ENCODE measurements at regions not wholly inside any gene's neighbourhood (a gene's known extent, or its start where the extent isn't known, plus 50 kb on each side); places are given as distances from the start of the nearest gene placed in this dataset.
"Not testable (repeated sequence)": the region's sequence is repeated elsewhere in the genome, so short reads cannot be mapped to it uniquely, and the experiment has no call there.

DNA sequence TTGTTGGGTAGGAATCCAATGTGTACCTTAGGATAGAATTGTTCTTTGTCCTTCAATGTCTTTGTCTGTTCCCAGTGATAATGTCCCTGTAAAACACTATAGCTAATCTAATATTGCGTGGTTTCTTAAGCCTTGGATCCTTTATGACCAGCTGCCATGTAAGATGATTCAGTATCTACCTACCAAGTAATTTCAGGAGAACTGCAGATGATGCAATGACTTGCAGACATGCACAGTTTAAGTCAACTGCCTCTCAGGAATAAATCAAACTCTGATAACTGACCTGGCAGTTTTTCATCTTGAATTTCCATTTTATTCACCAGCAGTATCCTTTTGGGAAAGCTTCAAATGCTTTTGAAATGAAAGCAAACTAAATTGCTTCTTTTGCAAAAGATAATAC, 157.8 kb downstream of the TPBG start:
- H3K27me3 ChIP-seq (ENCODE audit: insufficient read depth, low read length, poor library complexity, severe bottlenecking) = no peaks in the 10 kb centered on the region
- POLR2A ChIA-PET = no interaction called here

GRCh38 chr6:82521861-82522260, 158.2 kb downstream of the TPBG start:
- no peak overlapping the region for H3K27ac ChIP-seq (ENCODE audit: low read depth, low read length)
- DNase-seq = no peak
- no peaks in the 10 kb centered on the region for H3K9me3 ChIP-seq (ENCODE audit: low read length)
- ChIA-PET POLR2A (no interaction called here), CTCF (no interaction called here)
- Mint-ChIP-seq H3K27ac (no peak overlapping the region), H3K4me1 (no peaks in the 10 kb centered on the region), H3K36me3 (peaks cover 0 to 4% (median 0%) of the 10 kb centered on the region in 3 donors), H3K4me3 (no peak overlapping the region), H3K9me3 (peaks cover 0 to 11% (median 6%) of the 10 kb centered on the region in 5 donors), H3K27me3 (peaks cover 4 to 8% of the 10 kb centered on the region in 2 donors)
- no peaks in the 10 kb centered on the region for H3K27me3 ChIP-seq (ENCODE audit: insufficient read depth, low read length, poor library complexity, severe bottlenecking)
- no peaks in the 10 kb centered on the region for H3K4me1 ChIP-seq (ENCODE audit: insufficient read depth, low read length)
- no peak overlapping the region for H3K4me3 ChIP-seq (ENCODE audit: low read length)
- H3K36me3 ChIP-seq (ENCODE audit: insufficient read depth, low read length) = no peaks in the 10 kb centered on the region

More for the DNA sequence above, 157.8 kb downstream of the TPBG start:
- no peaks in the 10 kb centered on the region for H3K9me3 ChIP-seq (ENCODE audit: low read length)
- peaks cover 2 to 12% (median 8%) of the 10 kb centered on the region in 5 donors for H3K9me3 Mint-ChIP-seq
- H3K4me1 Mint-ChIP-seq = no peaks in the 10 kb centered on the region
- no peak overlapping the region for H3K27ac Mint-ChIP-seq
- no peak overlapping the region for H3K27ac ChIP-seq (ENCODE audit: low read depth, low read length)
- no peak for DNase-seq
- no peak overlapping the region for H3K4me3 Mint-ChIP-seq
- peaks cover 4 to 9% of the 10 kb centered on the region in 2 donors for H3K27me3 Mint-ChIP-seq
- no peaks in the 10 kb centered on the region for H3K36me3 ChIP-seq (ENCODE audit: insufficient read depth, low read length)
- CTCF ChIA-PET = no interaction called here
- no peaks in the 10 kb centered on the region for H3K4me1 ChIP-seq (ENCODE audit: insufficient read depth, low read length)
- H3K4me3 ChIP-seq (ENCODE audit: low read length) = no peak overlapping the region
- peaks cover 0 to 4% (median 0%) of the 10 kb centered on the region in 3 donors for H3K36me3 Mint-ChIP-seq

DNA sequence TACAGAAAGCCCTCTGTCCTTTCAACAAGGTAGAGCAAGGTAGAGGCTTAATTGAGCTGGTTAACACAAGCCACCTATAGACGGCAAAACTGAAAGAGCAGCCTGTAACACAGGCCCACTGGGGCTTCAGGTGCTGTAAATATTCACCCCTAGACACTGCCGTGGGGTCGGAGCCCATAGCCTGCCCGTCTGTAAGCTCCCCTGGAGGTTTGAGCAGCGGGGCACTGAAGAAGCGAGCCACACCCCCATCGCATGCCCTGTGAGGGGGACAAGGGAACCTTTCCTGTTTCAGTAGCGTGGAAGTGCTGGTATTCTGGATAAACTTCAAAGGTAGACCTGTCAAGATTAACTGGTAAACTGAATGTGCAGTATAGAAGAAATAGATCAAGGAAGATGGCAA, 160.4 kb downstream of the TPBG start:
- Histone ChIP-seq H3K4me1 (ENCODE audit: insufficient read depth, low read length) (no peaks in the 10 kb centered on the region), H3K27me3 (ENCODE audit: insufficient read depth, low read length, poor library complexity, severe bottlenecking) (no peaks in the 10 kb centered on the region), H3K36me3 (ENCODE audit: insufficient read depth, low read length) (no peaks in the 10 kb centered on the region), H3K27ac (ENCODE audit: low read depth, low read length) (no peak overlapping the region), H3K4me3 (ENCODE audit: low read length) (no peak overlapping the region), H3K9me3 (ENCODE audit: low read length) (no peaks in the 10 kb centered on the region)
- CTCF ChIA-PET = no interaction called here
- Mint-ChIP-seq H3K27me3 (peaks cover 4 to 6% of the 10 kb centered on the region in 2 donors), H3K9me3 (peaks cover 0 to 2% (median 0%) of the 10 kb centered on the region in 5 donors), H3K4me3 (no peak overlapping the region), H3K27ac (no peak overlapping the region), H3K4me1 (no peaks in the 10 kb centered on the region), H3K36me3 (peaks cover 0 to 4% (median 0%) of the 10 kb centered on the region in 3 donors)
- POLR2A ChIA-PET = no interaction called here
- no peak for DNase-seq

GRCh38 chr6:82525775-82526495, 162.3 kb downstream of the TPBG start:
- DNase-seq = no peak
- POLR2A ChIA-PET = no interaction called here
- H3K36me3 Mint-ChIP-seq = no peaks in the 10 kb centered on the region
- Histone ChIP-seq H3K9me3 (ENCODE audit: low read length) (no peaks in the 10 kb centered on the region), H3K27me3 (ENCODE audit: insufficient read depth, low read length, poor library complexity, severe bottlenecking) (no peaks in the 10 kb centered on the region), H3K4me1 (ENCODE audit: insufficient read depth, low read length) (no peaks in the 10 kb centered on the region), H3K4me3 (ENCODE audit: low read length) (no peak overlapping the region), H3K36me3 (ENCODE audit: insufficient read depth, low read length) (no peaks in the 10 kb centered on the region), H3K27ac (ENCODE audit: low read depth, low read length) (no peak overlapping the region)
- CTCF ChIA-PET = interaction anchor here (0.7 kb wide), 1 partner anchor 8 kb away, joined by 3 read pairs; no protein-coding TSS in a partner anchor
- H3K27ac Mint-ChIP-seq = no peak overlapping the region
- H3K27me3 Mint-ChIP-seq = peaks cover 4 to 9% of the 10 kb centered on the region in 2 donors
- H3K9me3 Mint-ChIP-seq = peaks cover 0 to 2% (median 0%) of the 10 kb centered on the region in 5 donors
- H3K4me1 Mint-ChIP-seq = no peaks in the 10 kb centered on the region
- H3K4me3 Mint-ChIP-seq = no peak overlapping the region

GRCh38 chr6:82529960-82530460, 166.4 kb downstream of the TPBG start:
- H3K9me3 ChIP-seq (ENCODE audit: low read length); H3K4me3 ChIP-seq (ENCODE audit: low read length); CTCF ChIA-PET; H3K27ac ChIP-seq (ENCODE audit: low read depth, low read length); H3K36me3 ChIP-seq (ENCODE audit: insufficient read depth, low read length); DNase-seq; H3K36me3 Mint-ChIP-seq; H3K9me3 Mint-ChIP-seq; H3K4me1 Mint-ChIP-seq; POLR2A ChIA-PET; H3K27ac Mint-ChIP-seq; H3K4me3 Mint-ChIP-seq; H3K4me1 ChIP-seq (ENCODE audit: insufficient read depth, low read length); H3K27me3 Mint-ChIP-seq; H3K27me3 ChIP-seq (ENCODE audit: insufficient read depth, low read length, poor library complexity, severe bottlenecking): not testable (repeated sequence)

DNA sequence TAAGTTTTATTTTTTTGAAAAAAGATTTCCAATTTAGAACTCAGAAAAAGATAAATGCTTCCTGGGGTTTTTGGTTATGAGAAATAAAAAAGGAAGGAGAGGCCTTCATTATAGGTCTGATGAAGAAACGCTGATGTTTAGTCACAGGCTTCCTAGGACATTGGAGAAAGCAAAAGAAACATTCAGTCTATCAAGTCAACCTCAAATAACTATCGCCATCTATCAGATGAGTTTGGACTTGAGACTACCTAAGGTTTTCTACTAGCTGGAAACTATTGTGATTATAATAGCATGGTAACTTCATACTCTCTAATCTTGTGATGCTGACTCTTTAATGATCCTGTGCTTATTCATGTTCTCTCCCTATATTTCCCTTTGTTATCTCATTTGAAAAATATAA, 171.3 kb downstream of the TPBG start:
- no peak for DNase-seq
- Histone ChIP-seq H3K4me1 (ENCODE audit: insufficient read depth, low read length) (no peaks in the 10 kb centered on the region), H3K9me3 (ENCODE audit: low read length) (no peaks in the 10 kb centered on the region), H3K36me3 (ENCODE audit: insufficient read depth, low read length) (no peaks in the 10 kb centered on the region), H3K27ac (ENCODE audit: low read depth, low read length) (no peak overlapping the region), H3K4me3 (ENCODE audit: low read length) (no peak overlapping the region), H3K27me3 (ENCODE audit: insufficient read depth, low read length, poor library complexity, severe bottlenecking) (no peaks in the 10 kb centered on the region)
- Mint-ChIP-seq H3K4me3 (no peak overlapping the region), H3K36me3 (no peaks in the 10 kb centered on the region), H3K9me3 (no peaks in the 10 kb centered on the region), H3K4me1 (no peaks in the 10 kb centered on the region), H3K27me3 (peaks cover 3 to 5% of the 10 kb centered on the region in 2 donors), H3K27ac (no peak overlapping the region)
- CTCF ChIA-PET = no interaction called here
- POLR2A ChIA-PET = no interaction called here

DNA sequence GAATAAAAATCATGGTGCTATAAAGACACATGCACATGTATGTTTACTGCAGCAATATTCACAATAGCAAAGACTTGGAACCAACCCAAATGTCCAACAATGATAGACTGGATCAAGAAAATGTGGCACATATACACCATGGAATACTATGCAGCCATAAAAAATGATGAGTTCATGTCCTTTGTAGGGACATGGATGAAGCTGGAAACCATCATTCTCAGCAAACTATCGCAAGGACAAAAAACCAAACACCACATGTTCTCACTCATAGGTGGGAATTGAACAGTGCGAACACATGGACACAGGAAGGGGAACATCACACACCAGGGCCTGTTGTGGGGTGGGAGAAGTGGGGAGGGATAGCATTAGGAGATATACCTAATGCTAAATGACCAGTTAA, 185.9 kb downstream of the TPBG start:
- H3K36me3 Mint-ChIP-seq; H3K4me3 ChIP-seq (ENCODE audit: low read length); H3K27ac Mint-ChIP-seq; POLR2A ChIA-PET; CTCF ChIA-PET; H3K9me3 ChIP-seq (ENCODE audit: low read length); H3K27me3 ChIP-seq (ENCODE audit: insufficient read depth, low read length, poor library complexity, severe bottlenecking); DNase-seq; H3K4me1 Mint-ChIP-seq; H3K27ac ChIP-seq (ENCODE audit: low read depth, low read length); H3K4me3 Mint-ChIP-seq; H3K4me1 ChIP-seq (ENCODE audit: insufficient read depth, low read length); H3K36me3 ChIP-seq (ENCODE audit: insufficient read depth, low read length); H3K27me3 Mint-ChIP-seq: not testable (repeated sequence)
- peaks cover 0 to 14% (median 5%) of the 10 kb centered on the region in 5 donors for H3K9me3 Mint-ChIP-seq

GRCh38 chr6:82551311-82551710, 187.7 kb downstream of the TPBG start:
- H3K27ac ChIP-seq (ENCODE audit: low read depth, low read length); H3K27me3 ChIP-seq (ENCODE audit: insufficient read depth, low read length, poor library complexity, severe bottlenecking); H3K4me3 Mint-ChIP-seq; H3K4me1 ChIP-seq (ENCODE audit: insufficient read depth, low read length); H3K4me3 ChIP-seq (ENCODE audit: low read length); H3K36me3 ChIP-seq (ENCODE audit: insufficient read depth, low read length); POLR2A ChIA-PET; H3K9me3 ChIP-seq (ENCODE audit: low read length); H3K4me1 Mint-ChIP-seq; DNase-seq; CTCF ChIA-PET; H3K36me3 Mint-ChIP-seq; H3K27me3 Mint-ChIP-seq; H3K27ac Mint-ChIP-seq; H3K9me3 Mint-ChIP-seq: not testable (repeated sequence)
